HL-60 (cell line): ENCODE measurements at regions not wholly inside any gene's neighbourhood (a gene's known extent, or its start where the extent isn't known, plus 50 kb on each side); places are given as distances from the start of the nearest gene placed in this dataset.

Experiments used
- DNase-seq, 2 experiments: peaks; one replicate each; pipeline ENCODE4 v3.0.0-alpha.2; 2010 to 2020; ENCODE audit warnings: low read depth in 1 of 2, low spot score in 1 of 2
- H3K27ac ChIP-seq: fragments of 250-450 bp; sonication (Bioruptor Pico); replicated peaks from 2 replicates; pipeline ENCODE4 v1.5.1; 2020; ENCODE audit warnings: mild to moderate bottlenecking, moderate library complexity
- H3K27me3 ChIP-seq: fragments of 250-450 bp; sonication (Bioruptor Pico); 2 replicates; pipeline ENCODE4 v1.5.1; 2021; ENCODE audit warnings: mild to moderate bottlenecking, moderate library complexity; ENCODE audit not compliant: insufficient read depth, poor library complexity, severe bottlenecking
- H3K4me3 ChIP-seq: replicated peaks from 2 replicates; pipeline ENCODE4 v1.5.1; 2011; ENCODE audit warnings: mild to moderate bottlenecking, control low read depth, low read length; ENCODE audit not compliant: insufficient read depth
- CTCF ChIP-seq: IDR thresholded peaks from one replicate; pipeline ENCODE4 v1.5.1; 2011; ENCODE audit warnings: low read length, control low read depth, inconsistent platforms; ENCODE audit not compliant: insufficient read depth
- GABPA ChIP-seq: IDR thresholded peaks from 2 replicates; pipeline ENCODE4 v1.6.1; 2012; ENCODE audit warnings: low read depth
- POLR2AphosphoS5 ChIP-seq: IDR thresholded peaks from 2 replicates; pipeline ENCODE4 v1.6.1; 2012; ENCODE audit warnings: low read depth
- REST ChIP-seq: IDR thresholded peaks from 2 replicates; pipeline ENCODE4 v1.6.1; 2012; ENCODE audit warnings: low read depth; ENCODE audit not compliant: insufficient replicate concordance
- SPI1 ChIP-seq: IDR thresholded peaks from 2 replicates; pipeline ENCODE4 v1.6.1; 2012; ENCODE audit warnings: low read depth, mild to moderate bottlenecking, borderline replicate concordance

- no peak for DNase-seq
- Histone ChIP-seq H3K27ac (no peak overlapping the region), H3K4me3 (no peak overlapping the region), H3K27me3 (no peaks in the 10 kb centered on the region)
- TF ChIP-seq REST: no peak
- no peak for TF ChIP-seq GABPA
- TF ChIP-seq POLR2AphosphoS5: no peak
- no peak for TF ChIP-seq CTCF
- TF ChIP-seq SPI1: no peak
Measured at GRCh38 chr2:5235701-5236100, 456.5 kb upstream of the SOX11 start.

DNA sequence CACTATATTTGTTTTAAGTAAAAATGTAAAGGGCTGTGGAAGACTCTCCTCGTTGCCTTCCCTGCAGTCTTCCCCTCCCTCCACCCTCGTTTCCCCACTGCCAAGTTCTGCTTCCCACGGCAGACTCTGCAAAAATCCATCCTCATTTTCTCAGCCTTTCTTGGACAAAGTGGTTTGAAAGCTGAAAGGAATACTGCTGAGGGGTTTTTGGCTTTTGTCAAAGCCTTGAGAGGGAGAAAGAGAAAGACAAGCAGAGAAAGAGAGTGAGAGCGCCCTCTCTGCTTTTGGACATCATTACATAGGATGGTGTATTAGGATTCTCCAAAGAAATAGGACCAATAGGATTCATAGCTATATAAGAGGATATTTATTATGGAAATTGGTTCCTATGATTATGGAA, 455.9 kb upstream of the SOX11 start:
- H3K4me3 ChIP-seq: no peak overlapping the region
- DNase-seq: no peak
- no peaks in the 10 kb centered on the region for H3K27me3 ChIP-seq
- H3K27ac ChIP-seq: no peak overlapping the region
- TF ChIP-seq REST (no peak), SPI1 (no peak), CTCF (no peak), POLR2AphosphoS5 (no peak), GABPA (no peak)

GRCh38 chr2:5242751-5243150, 449.4 kb upstream of the SOX11 start:
- TF ChIP-seq CTCF (no peak), REST (no peak), SPI1 (no peak), GABPA (no peak), POLR2AphosphoS5 (no peak)
- Histone ChIP-seq H3K27ac (no peak overlapping the region), H3K27me3 (no peaks in the 10 kb centered on the region), H3K4me3 (no peak overlapping the region)
- DNase-seq: no peak
